Sigmoid colon (tissue), 4 donors: ENCODE measurements at regions not wholly inside any gene's neighbourhood (a gene's known extent, or its start where the extent isn't known, plus 50 kb on each side); places are given as distances from the start of the nearest gene placed in this dataset.
"Not testable (repeated sequence)": the region's sequence is repeated elsewhere in the genome, so short reads cannot be mapped to it uniquely, and the experiment has no call there.

ENCODE experiments used
- CTCF ChIP-seq, 4 experiments: fragments of 450-650 bp in 3 of 4; fragments of 200-600 bp in 1 of 4; IDR thresholded peaks; one replicate each; pipeline ENCODE4 v1.5.1; 2016 to 2019; ENCODE audit warnings: antibody characterized with exemption in 4 of 4, mild to moderate bottlenecking in 3 of 4, moderate library complexity in 2 of 4
- EP300 ChIP-seq, 4 donors: sonication (generic); formaldehyde crosslinking; IDR thresholded peaks; one replicate each; pipeline ENCODE4 v1.6.1; 2017; ENCODE audit warnings: antibody characterized with exemption in 4 of 4
- POLR2A ChIP-seq, 2 donors: fragments of 450-650 bp; IDR thresholded peaks; one replicate each; pipeline ENCODE4 v1.6.1; 2016; ENCODE audit warnings: antibody characterized with exemption in 2 of 2, mild to moderate bottlenecking in 2 of 2, moderate library complexity in 2 of 2
- POLR2AphosphoS5 ChIP-seq, 4 donors: sonication (generic); formaldehyde crosslinking; IDR thresholded peaks; one replicate each; pipeline ENCODE4 v1.6.1; 2017; ENCODE audit warnings: antibody characterized with exemption in 4 of 4

DNA sequence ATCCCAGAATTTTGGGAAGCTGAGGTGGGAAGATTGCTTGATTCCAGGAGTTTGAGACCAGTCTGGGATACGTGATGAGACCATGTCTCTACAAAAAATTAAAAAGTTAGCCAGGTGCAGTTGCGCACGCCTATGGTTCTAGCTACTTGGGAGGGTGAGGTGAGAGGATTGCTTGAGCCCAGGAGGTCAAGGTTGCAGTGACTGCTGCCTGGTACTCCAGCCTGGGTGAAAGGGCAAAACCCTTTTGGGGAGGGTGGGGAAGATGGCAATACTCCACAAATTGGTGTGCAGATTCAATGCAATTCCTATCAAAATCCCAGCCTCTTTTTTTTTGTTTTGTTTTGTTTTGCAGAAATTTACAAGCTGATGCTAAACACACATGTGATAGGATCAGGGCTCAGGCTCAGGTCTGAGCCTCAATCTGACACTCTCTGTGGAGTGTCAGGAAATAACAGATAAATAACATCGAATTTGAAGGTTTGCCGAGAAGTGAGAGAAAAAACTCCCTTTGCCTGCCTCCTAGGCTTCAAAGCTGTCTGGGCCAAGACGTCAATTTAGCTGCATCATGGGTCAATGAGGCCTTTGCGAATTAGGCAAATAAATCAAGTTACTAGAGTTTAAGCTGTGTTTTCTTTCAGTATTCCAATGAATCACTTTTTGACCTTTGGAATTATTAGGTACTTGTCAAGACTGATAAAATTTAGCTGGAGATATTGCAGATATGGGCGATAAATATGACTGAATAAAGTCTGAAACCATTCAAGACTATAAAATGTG lies 142.5 kb upstream of the PTPN20 start:
- TF ChIP-seq POLR2A, CTCF, POLR2AphosphoS5, EP300 (IDR thresholded peaks at IDR 0.05): not testable (repeated sequence)
